ENCODE measurements at regions not wholly inside any gene's neighbourhood (a gene's known extent, or its start where the extent isn't known, plus 50 kb on each side); places are given as distances from the start of the nearest gene placed in this dataset.

GRCh38 chr10:108905171-108905570 lies 1018.1 kb downstream of the XPNPEP1 start:
- DNase-seq, result no peak

GRCh38 chr10:108904163-108904838 lies 1019.0 kb downstream of the XPNPEP1 start:
- no peak for DNase-seq

- DNase-seq, result no peak
Observed at GRCh38 chr10:108902619-108903285, 1020.6 kb downstream of the XPNPEP1 start.

DNA sequence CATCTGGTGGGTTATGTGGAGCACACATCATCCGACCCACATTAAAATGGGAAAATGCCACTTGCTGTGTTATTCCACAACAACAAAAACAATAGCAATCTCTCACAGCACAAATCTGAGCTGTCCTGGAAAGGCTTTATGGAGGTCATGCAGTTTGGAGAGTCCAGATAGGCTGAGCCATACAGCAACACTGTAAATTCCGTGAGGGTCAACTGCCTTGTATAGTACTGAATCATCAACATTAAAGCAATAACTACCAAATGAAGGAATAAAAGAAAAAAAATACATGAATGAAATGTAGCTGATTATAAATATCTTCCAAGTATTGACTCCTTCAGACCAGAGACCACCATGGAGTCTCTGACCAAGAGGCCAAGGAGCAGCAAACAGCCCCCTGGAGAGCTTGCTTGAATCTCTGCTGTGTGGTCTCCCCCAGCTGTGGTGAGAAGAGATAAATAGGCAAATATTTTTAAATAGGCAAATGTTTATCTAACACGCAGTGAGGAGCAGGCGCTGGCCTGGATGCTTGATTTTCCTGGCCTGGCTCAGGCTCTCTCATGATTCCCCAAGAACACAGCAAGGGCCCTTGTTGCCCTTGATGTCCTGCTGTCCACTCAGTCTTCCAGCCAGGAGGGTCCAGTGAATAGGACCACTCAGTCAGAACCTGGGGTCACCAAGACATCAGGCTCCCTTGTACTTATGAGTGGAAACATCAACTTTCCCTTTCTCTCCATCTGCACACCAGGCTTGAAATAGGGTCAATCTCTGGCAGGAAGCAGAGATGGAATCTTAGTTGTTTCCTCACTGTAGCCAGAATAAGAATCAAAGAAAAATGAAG lies 1021.3 kb downstream of the XPNPEP1 start:
- no peak for DNase-seq

DNA sequence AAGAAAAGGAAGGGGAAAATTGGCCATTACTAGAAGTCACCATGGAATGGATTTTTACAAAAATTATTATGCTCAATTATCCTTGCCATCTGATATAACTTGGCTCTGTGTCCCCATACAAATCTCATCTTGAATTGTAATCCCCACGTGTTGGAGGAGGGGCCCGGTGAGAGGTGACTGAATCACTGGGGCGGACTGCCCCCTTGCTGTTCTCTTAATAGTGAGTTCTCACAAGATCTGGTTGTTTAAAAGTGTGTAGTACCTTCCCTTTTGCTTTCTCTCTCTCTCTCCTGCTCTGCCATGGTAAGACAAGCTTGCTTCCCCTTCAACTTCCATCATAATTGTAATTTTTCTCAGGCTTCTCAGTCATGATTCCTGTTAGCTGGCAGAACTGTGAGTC lies 1023.6 kb downstream of the XPNPEP1 start:
- DNase-seq, result no peak

DNA sequence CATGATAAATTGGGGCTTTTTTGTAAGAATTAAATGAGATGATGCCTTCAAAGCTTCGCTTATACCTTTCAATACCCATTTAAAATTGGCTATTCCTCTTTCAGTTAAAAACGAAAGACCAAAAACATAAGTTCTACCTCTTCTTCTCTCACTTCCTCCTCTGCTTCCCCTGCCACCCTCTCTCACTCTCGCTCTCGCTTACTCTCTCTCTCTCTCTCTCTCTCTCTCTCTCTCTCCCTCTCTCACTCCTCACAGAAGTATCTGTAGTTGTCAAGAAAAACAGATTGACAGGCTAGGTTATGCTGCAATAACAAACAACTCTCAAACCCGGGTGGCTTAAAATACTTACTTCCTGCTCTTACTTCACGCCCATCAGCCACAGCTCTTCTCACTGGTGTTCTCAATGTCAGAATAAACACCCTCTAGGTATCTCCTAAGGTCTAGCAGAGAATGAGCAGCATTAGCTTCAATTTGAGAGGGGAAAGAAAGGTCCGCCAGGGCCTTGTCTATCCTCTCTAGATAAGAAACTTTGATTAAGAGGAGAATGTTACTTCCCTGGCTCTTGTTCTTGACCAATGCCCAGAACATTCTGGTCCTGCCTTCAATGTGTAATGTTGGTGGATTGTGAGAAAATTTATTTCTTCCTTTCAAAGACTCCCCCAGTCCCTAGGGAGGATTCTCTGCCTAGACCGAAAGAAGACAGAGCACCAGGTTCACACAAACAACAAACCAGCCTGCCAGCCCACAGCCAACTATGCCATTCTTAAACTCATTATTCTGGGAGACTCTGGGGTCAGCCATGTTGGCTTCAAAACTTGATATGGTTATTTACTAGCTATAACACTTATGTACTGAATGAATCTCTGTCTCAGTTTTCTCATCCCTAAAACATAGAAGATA lies 1028.7 kb downstream of the XPNPEP1 start:
- no peak for DNase-seq

GRCh38 chr10:108877095-108877561 lies 1046.2 kb downstream of the XPNPEP1 start:
- DNase-seq, result no peak

DNA sequence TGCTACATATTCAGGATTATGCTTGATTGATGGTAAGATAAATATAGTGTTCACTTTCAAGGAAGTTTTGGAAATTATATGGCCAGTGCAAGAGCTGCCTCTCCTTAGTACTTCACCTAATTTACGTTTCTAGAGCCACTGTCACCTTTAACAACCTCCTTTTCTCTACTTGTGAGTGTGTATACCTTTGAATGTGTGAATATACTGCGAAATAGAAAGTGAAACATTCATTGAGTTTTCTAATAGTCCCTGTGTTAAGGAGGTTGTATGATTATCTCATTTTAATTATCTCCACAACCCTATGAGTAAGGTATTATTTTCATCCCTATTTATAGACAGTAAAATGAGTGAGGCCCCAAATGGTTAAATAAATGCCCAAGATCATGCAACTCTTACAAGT lies 1050.5 kb downstream of the XPNPEP1 start:
- DNase-seq, result no peak

DNA sequence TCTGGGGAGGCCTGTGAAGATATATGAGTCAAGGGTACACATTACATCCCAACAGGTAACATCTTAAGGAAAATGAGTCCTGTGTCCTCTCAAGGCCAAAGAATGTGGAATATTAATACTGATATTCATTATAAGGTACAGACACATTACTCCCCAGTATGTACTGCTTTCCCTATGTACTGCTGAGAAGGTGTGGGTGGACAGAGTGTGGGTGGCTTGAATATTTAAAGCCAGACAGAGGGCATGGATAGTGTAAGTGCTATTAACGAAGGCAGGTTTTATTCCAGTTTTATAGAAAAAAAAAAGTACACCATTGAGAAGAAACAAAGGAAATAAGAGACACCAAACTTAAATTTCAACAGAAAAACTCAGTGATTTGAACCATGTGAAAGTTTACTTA lies 1054.4 kb downstream of the XPNPEP1 start:
- no peak for DNase-seq

DNA sequence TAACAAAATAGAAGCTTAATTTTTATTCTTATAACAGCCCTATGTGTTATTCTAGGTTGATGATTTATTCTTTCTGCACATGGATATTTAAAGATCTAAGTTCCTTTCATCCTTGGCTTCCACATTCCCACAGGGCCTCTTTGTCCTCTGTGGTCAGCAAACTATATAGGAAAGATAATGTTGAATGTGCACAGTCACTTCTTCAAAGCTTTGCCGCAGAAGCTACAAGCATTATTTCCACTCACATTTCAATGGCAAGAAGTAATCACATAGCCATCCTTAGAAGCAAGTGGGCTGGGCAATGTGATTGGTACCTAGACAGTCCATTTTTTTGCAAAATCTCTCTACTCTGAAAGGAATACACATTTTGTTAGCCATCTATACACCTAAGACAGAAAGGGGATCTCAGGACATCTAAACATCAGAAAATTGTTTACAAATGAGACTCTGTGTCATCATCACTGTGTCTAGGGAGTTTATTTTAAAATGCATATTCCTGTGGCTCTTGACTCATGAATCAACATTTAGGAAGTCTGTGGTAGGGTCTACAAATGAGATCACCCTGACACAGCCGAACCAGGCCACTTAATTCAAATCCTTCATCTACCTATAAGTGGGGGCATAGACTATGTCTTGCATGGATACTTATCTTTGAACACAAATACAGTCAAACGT lies 1060.5 kb downstream of the XPNPEP1 start:
- DNase-seq, result no peak

GRCh38 chr10:108861181-108861754 lies 1062.0 kb downstream of the XPNPEP1 start:
- no peak for DNase-seq

GRCh38 chr10:108852211-108852610 lies 1071.1 kb downstream of the XPNPEP1 start:
- DNase-seq, result no peak

DNA sequence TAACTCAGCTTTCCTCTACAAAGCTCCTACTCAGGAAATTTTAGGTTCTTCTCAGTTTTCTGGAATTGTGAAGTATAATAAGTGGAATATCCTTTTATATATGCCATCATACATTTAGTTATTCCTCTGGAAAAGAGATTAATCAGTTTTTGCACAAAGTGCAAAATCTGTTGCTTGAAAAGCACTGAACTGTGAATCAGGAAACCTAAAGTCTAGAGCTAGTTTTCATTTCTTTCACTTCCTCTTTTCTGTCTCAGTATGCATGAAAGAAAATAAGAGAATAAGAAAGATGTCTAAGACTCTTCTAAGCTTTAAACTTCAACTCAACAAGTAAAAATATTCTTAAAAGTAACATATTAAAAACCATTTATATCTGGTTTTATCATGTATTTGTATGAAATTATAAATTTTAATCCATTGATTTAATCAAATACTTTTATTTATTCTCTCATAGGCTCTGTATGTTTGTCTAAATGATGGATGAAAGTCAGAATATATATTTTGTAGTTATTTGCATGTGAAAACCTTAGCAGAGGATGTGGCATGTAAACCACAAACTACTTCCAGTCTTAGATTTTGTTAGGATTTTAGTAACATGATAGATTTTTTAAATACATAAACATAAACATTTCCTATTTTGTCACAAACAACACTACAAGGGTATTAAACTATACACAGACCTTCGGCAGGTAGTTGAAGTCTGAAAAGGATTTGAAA lies 1073.0 kb downstream of the XPNPEP1 start:
- DNase-seq, result no peak

- DNase-seq, result no peak
Observed at GRCh38 chr10:108849688-108850087, 1073.6 kb downstream of the XPNPEP1 start.

- no peak for DNase-seq
Observed at GRCh38 chr10:108849186-108849585, 1074.1 kb downstream of the XPNPEP1 start.

GRCh38 chr10:108848046-108848445 lies 1075.3 kb downstream of the XPNPEP1 start:
- no peak for DNase-seq

GRCh38 chr10:108840944-108841343 lies 1082.4 kb downstream of the XPNPEP1 start:
- DNase-seq, result no peak

GRCh38 chr10:108836362-108836761 lies 1086.9 kb downstream of the XPNPEP1 start:
- DNase-seq, result no peak

- no peak for DNase-seq
Observed at GRCh38 chr10:108822026-108822425, 1101.3 kb downstream of the XPNPEP1 start.

- DNase-seq, result no peak
Observed at GRCh38 chr10:108819302-108819701, 1104.0 kb downstream of the XPNPEP1 start.

DNA sequence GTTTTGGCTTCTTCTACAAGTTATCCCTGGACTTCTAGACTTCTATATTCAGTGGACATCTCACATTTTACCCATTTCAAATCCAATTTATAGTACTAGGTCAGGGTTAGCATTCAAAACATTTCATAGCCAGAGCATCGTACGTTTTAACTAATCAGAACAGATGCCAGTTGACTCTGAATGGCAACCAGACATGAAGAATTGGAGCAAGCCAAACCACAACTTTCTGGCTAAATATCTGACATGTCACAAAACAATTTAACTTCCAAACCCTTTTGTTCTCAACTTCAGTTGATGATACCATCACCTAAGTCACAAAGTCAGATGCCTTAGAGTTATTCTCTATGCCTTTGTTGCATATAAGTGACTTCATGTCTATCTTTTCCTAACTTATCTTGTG lies 1105.7 kb downstream of the XPNPEP1 start:
- DNase-seq, result no peak

All from SW 1271 (cell line).